CD14-positive monocyte (primary cell): ENCODE measurements at regions not wholly inside any gene's neighbourhood (a gene's known extent, or its start where the extent isn't known, plus 50 kb on each side); places are given as distances from the start of the nearest gene placed in this dataset.
A peak's percentile ranks its signal among the peaks of the same experiment; 100 is the strongest.

Experiments used
- DNase-seq, 3 donors: peaks; one replicate each; pipeline ENCODE4 v3.0.0-alpha.2; 2011 to 2022
- H2AFZ ChIP-seq: 2 replicates; pipeline ENCODE4 v1.6.0; 2012; ENCODE audit warnings: mild to moderate bottlenecking, low read depth, low read length, inconsistent platforms; ENCODE audit not compliant: insufficient read depth, poor library complexity, severe bottlenecking
- H3K27ac ChIP-seq, 2 donors: 1 replicate in 1 of 2; 2 replicates in 1 of 2; pipeline ENCODE4 v1.5.1; 2012 to 2013; ENCODE audit warnings: low read length in 2 of 2, control low read depth in 1 of 2, inconsistent platforms in 1 of 2, low read depth in 1 of 2, mild to moderate bottlenecking in 1 of 2
- H3K27me3 ChIP-seq, 2 donors: one replicate each; pipeline versions ENCODE4 v1.6.0 to v1.6.1; 2011 to 2013; ENCODE audit warnings: low read length in 2 of 2; ENCODE audit not compliant: control insufficient read depth in 2 of 2, insufficient read depth in 2 of 2
- H3K36me3 ChIP-seq, 2 donors: replicated peaks in 1 of 2; 1 replicate in 1 of 2; 2 replicates in 1 of 2; pipeline versions ENCODE4 v1.5.1 to v1.6.1; 2012 to 2013; ENCODE audit warnings: low read length in 2 of 2, control low read depth in 1 of 2, inconsistent platforms in 1 of 2, mild to moderate bottlenecking in 1 of 2; ENCODE audit not compliant: insufficient read depth in 2 of 2, control insufficient read depth in 1 of 2
- H3K4me1 ChIP-seq, 2 donors: 1 replicate in 1 of 2; 2 replicates in 1 of 2; pipeline versions ENCODE4 v1.5.1 to v1.6.1; 2012 to 2013; ENCODE audit warnings: low read length in 2 of 2, control low read depth in 1 of 2, inconsistent platforms in 1 of 2, mild to moderate bottlenecking in 1 of 2, moderate library complexity in 1 of 2; ENCODE audit not compliant: insufficient read depth in 2 of 2, control insufficient read depth in 1 of 2
- H3K4me2 ChIP-seq: replicated peaks from 2 replicates; pipeline ENCODE3; 2012; ENCODE audit warnings: low read length, moderate library complexity, mild to moderate bottlenecking; ENCODE audit not compliant: poor library complexity, severe bottlenecking; ENCODE audit errors: extremely low read depth
- H3K4me3 ChIP-seq, 3 experiments: fragments of 200-600 bp in 1 of 3; sonication (generic) in 1 of 3; replicated peaks in 1 of 3; 1 replicate in 2 of 3; 2 replicates in 1 of 3; pipeline ENCODE4 v1.5.1; 2011 to 2013; ENCODE audit warnings: low read length in 3 of 3, mild to moderate bottlenecking in 3 of 3, control low read depth in 2 of 3, low read depth in 2 of 3, inconsistent platforms in 1 of 3, moderate library complexity in 1 of 3
- H3K79me2 ChIP-seq: 2 replicates; pipeline ENCODE4 v1.6.0; 2012; ENCODE audit warnings: mild to moderate bottlenecking, control low read depth, inconsistent platforms, low read length, moderate library complexity; ENCODE audit not compliant: insufficient read depth
- H3K9ac ChIP-seq: 2 replicates; pipeline ENCODE4 v1.6.0; 2017; ENCODE audit warnings: low read length, mild to moderate bottlenecking; ENCODE audit not compliant: insufficient read depth, poor library complexity, severe bottlenecking
- H3K9me3 ChIP-seq, 2 donors: replicated peaks in 1 of 2; 1 replicate in 1 of 2; 2 replicates in 1 of 2; pipeline versions ENCODE4 v1.5.1 to v1.6.1; 2012 to 2013; ENCODE audit warnings: low read length in 2 of 2, control low read depth in 1 of 2; ENCODE audit not compliant: control insufficient read depth in 1 of 2, insufficient read depth in 1 of 2
- H4K20me1 ChIP-seq: 2 replicates; pipeline ENCODE4 v1.6.0; 2012; ENCODE audit warnings: mild to moderate bottlenecking, low read length, control low read depth, moderate library complexity; ENCODE audit not compliant: insufficient read depth
- H3K27ac Mint-ChIP-seq, 7 donors: one replicate each; pipeline ENCODE4 v1.8.0; 2020; ENCODE audit warnings: mild to moderate bottlenecking in 7 of 7, mixed read lengths in 7 of 7, moderate library complexity in 6 of 7, inconsistent platforms in 2 of 7
- H3K27me3 Mint-ChIP-seq, 3 donors: one replicate each; pipeline ENCODE4 v1.8.0; 2021 to 2022; ENCODE audit warnings: low read depth in 3 of 3, mild to moderate bottlenecking in 3 of 3, mixed read lengths in 3 of 3, moderate library complexity in 3 of 3, inconsistent platforms in 1 of 3
- H3K36me3 Mint-ChIP-seq, 2 donors: one replicate each; pipeline ENCODE4 v1.8.0; 2020; ENCODE audit warnings: mixed read lengths in 2 of 2, inconsistent platforms in 1 of 2, mild to moderate bottlenecking in 1 of 2
- H3K4me1 Mint-ChIP-seq: one replicate; pipeline ENCODE4 v1.8.0; 2020; ENCODE audit warnings: mild to moderate bottlenecking, mixed read lengths
- H3K4me3 Mint-ChIP-seq, 2 donors: one replicate each; pipeline ENCODE4 v1.8.0; 2020; ENCODE audit warnings: mild to moderate bottlenecking in 2 of 2, mixed read lengths in 2 of 2, moderate library complexity in 1 of 2
- H3K9me3 Mint-ChIP-seq, 7 donors: one replicate each; pipeline ENCODE4 v1.8.0; 2020 to 2022; ENCODE audit warnings: mixed read lengths in 7 of 7, mild to moderate bottlenecking in 6 of 7, moderate library complexity in 6 of 7, inconsistent platforms in 2 of 7
- WGBS: methylation state at CpG from one replicate; pipeline ENCODE4 v1.1.5; 2013; ENCODE audit warnings: missing lambda C conversion rate; ENCODE audit not compliant: insufficient coverage; 5-methylcytosine and 5-hydroxymethylcytosine counted together
- intact Hi-C, 2 donors: fragments of 100-400 bp; cut with micrococcal nuclease; formaldehyde crosslinking; loops; one replicate each; pipeline versions ENCODE4 v1.15.0 to v1.15.1; 2023
- TF ChIP-seq, protein P1 (sequence below): fragments of 200-600 bp; IDR thresholded peaks from one replicate; pipeline ENCODE4 v1.8.0; 2022; ENCODE audit warnings: antibody characterized with exemption, mild to moderate bottlenecking

DNA sequence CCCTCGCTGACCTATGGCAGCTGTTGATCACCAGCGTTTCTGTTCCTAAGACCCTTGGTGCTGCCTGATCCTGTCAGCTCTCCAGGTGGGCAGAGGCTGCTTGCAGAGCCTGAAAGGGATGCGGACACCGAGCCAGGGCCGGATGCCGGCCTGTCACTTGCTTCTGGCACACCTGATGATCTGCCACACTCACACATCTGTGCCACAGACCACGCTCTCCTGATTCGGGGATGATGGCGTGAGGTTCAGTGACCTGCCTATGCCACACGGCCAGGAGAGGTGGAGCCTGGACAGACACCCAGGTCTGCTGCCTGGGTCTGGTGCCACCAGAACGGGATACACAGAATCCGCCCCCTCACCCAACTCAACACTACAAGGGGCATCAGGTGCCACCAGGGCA is 129.4 kb upstream of the GLI2 start:
- no peaks in the 10 kb centered on the region for H3K27me3 ChIP-seq
- Mint-ChIP-seq H3K4me1 (peaks cover 6% of the 10 kb centered on the region), H3K9me3 (no peaks in the 10 kb centered on the region), H3K27ac (no peak overlapping the region), H3K36me3 (no peaks in the 10 kb centered on the region), H3K4me3 (no peak overlapping the region), H3K27me3 (peaks cover 3 to 5% (median 5%) of the 10 kb centered on the region in 3 donors)
- no peak for DNase-seq
- H3K27ac ChIP-seq: no peak overlapping the region
- H3K4me3 ChIP-seq: no peak overlapping the region
- no peaks in the 10 kb centered on the region for H3K36me3 ChIP-seq
- H3K4me2 ChIP-seq: no peak overlapping the region
- H4K20me1 ChIP-seq: no peaks in the 10 kb centered on the region
- H2AFZ ChIP-seq: no peak overlapping the region
- WGBS: 83% methylated on average over 9 of the region's 12 CpGs
- intact Hi-C loops: no loop called here
- no peaks in the 10 kb centered on the region for H3K4me1 ChIP-seq
- no peak overlapping the region for H3K9ac ChIP-seq
- H3K9me3 ChIP-seq: no peaks in the 10 kb centered on the region
- TF ChIP-seq, protein P1, sequence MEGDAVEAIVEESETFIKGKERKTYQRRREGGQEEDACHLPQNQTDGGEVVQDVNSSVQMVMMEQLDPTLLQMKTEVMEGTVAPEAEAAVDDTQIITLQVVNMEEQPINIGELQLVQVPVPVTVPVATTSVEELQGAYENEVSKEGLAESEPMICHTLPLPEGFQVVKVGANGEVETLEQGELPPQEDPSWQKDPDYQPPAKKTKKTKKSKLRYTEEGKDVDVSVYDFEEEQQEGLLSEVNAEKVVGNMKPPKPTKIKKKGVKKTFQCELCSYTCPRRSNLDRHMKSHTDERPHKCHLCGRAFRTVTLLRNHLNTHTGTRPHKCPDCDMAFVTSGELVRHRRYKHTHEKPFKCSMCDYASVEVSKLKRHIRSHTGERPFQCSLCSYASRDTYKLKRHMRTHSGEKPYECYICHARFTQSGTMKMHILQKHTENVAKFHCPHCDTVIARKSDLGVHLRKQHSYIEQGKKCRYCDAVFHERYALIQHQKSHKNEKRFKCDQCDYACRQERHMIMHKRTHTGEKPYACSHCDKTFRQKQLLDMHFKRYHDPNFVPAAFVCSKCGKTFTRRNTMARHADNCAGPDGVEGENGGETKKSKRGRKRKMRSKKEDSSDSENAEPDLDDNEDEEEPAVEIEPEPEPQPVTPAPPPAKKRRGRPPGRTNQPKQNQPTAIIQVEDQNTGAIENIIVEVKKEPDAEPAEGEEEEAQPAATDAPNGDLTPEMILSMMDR: no peak
- H3K79me2 ChIP-seq: no peaks in the 10 kb centered on the region

DNA sequence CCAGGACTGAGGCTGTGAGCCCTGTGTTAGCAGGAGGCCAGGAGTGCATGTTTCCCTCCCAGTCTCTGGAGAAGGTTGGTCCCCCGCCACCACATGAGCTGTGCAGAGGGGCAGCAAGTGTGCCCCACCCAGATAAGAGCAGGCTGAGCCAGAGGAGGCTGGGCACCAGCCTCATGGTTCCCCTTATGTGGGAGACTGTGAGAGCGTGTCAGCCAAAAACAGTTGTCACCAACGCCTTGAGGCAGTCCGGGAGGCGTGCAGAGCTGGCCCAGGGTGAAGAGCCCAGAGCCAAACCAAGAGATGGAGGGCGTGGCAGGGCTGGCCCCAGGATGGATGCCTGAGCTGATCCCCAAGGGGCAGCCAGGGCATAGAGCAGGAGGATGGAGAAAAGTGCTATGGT is 128.7 kb upstream of the GLI2 start:
- H2AFZ ChIP-seq: no peak overlapping the region
- no peak overlapping the region for H3K4me3 Mint-ChIP-seq
- no peaks in the 10 kb centered on the region for H3K36me3 Mint-ChIP-seq
- H3K4me3 ChIP-seq: no peak overlapping the region
- peaks cover 3 to 7% (median 5%) of the 10 kb centered on the region in 3 donors for H3K27me3 Mint-ChIP-seq
- H3K36me3 ChIP-seq: no peaks in the 10 kb centered on the region
- no peaks in the 10 kb centered on the region for H4K20me1 ChIP-seq
- H3K9me3 Mint-ChIP-seq: no peaks in the 10 kb centered on the region
- H3K27me3 ChIP-seq: no peaks in the 10 kb centered on the region
- WGBS: 90% methylated on average over 6 of the region's 6 CpGs
- peak overlapping the region in 1 of 7 donors; percentile 28 for H3K27ac Mint-ChIP-seq
- TF ChIP-seq, protein P1: no peak
- no peaks in the 10 kb centered on the region for H3K9me3 ChIP-seq
- intact Hi-C loops: no loop called here
- H3K79me2 ChIP-seq: no peaks in the 10 kb centered on the region
- DNase-seq: no peak
- H3K4me1 Mint-ChIP-seq: peaks cover 6% of the 10 kb centered on the region
- no peaks in the 10 kb centered on the region for H3K4me1 ChIP-seq
- no peak overlapping the region for H3K4me2 ChIP-seq
- no peak overlapping the region for H3K27ac ChIP-seq
- no peak overlapping the region for H3K9ac ChIP-seq
